H1 (cell line): ENCODE measurements at regions not wholly inside any gene's neighbourhood (a gene's known extent, or its start where the extent isn't known, plus 50 kb on each side); places are given as distances from the start of the nearest gene placed in this dataset.

ENCODE experiments used
- CTCF ChIA-PET: fragments of 300-600 bp; sonication (Branson Sonifier 250); formaldehyde crosslinking; loops from one replicate; lab custom pipeline; 2021; ENCODE audit not compliant: partially characterized antibody; lab: Charles Lee
- POLR2A ChIA-PET: fragments of 300-600 bp; sonication (Branson Sonifier 250); formaldehyde crosslinking; loops from one replicate; lab custom pipeline; 2021; ENCODE audit warnings: inconsistent platforms; ENCODE audit not compliant: partially characterized antibody; lab: Charles Lee
- DNase-seq, 2 experiments: peaks; one replicate each; pipeline versions ENCODE4 v3.0.0 to v3.0.0-alpha.2; 2010 to 2022; ENCODE audit warnings: low spot score in 2 of 2, low read depth in 1 of 2, mixed read lengths in 1 of 2
- FAIRE-seq: peaks from 2 replicates; lab custom pipeline; 2011; peaks lifted over from hg19 to GRCh38; lab: Jason Lieb, UNC
- H2AFZ ChIP-seq: 2 replicates; pipeline ENCODE4 v1.8.1; 2012; ENCODE audit warnings: low read length, inconsistent platforms
- H2AK5ac ChIP-seq: 2 replicates; pipeline ENCODE4 v1.6.1; 2013; ENCODE audit warnings: low read depth, low read length
- H2BK120ac ChIP-seq: replicated peaks from 2 replicates; pipeline ENCODE3; 2013; ENCODE audit warnings: low read depth, low read length, inconsistent platforms
- H2BK12ac ChIP-seq: 2 replicates; pipeline ENCODE4 v1.6.1; 2013; ENCODE audit warnings: low read depth, low read length
- H2BK15ac ChIP-seq: 2 replicates; pipeline ENCODE4 v1.6.1; 2013; ENCODE audit warnings: low read length
- H2BK20ac ChIP-seq: 2 replicates; pipeline ENCODE4 v1.6.1; 2013; ENCODE audit warnings: low read length
- H2BK5ac ChIP-seq: 2 replicates; pipeline ENCODE4 v1.6.1; 2013; ENCODE audit warnings: low read depth, low read length
- H3K14ac ChIP-seq: 2 replicates; pipeline ENCODE4 v1.6.1; 2013; ENCODE audit warnings: inconsistent platforms; ENCODE audit not compliant: insufficient read length
- H3K18ac ChIP-seq: 2 replicates; pipeline ENCODE4 v1.6.1; 2013; ENCODE audit warnings: low read length; ENCODE audit errors: extremely low read depth
- H3K23ac ChIP-seq: 2 replicates; pipeline ENCODE4 v1.6.1; 2013; ENCODE audit warnings: inconsistent platforms; ENCODE audit not compliant: insufficient read length
- H3K23me2 ChIP-seq: 2 replicates; pipeline ENCODE4 v1.6.1; 2013; ENCODE audit warnings: low read depth, low read length
- H3K27ac ChIP-seq: 2 replicates; pipeline ENCODE4 v1.6.1; 2011; ENCODE audit warnings: low read depth, low read length, inconsistent platforms
- H3K27me3 ChIP-seq, 4 experiments: replicated peaks in 1 of 4; 1 replicate in 1 of 4; 2 replicates in 3 of 4; pipeline versions ENCODE4 v1.6.1 to v1.8.1; 2011 to 2013; ENCODE audit warnings: low read length in 3 of 4, mild to moderate bottlenecking in 3 of 4, inconsistent platforms in 2 of 4, mixed read lengths in 2 of 4, moderate library complexity in 1 of 4; ENCODE audit not compliant: control insufficient read depth in 3 of 4, insufficient read depth in 3 of 4; ENCODE audit errors: extremely low read depth in 1 of 4
- H3K36me3 ChIP-seq, 4 experiments: 2 replicates each; pipeline versions ENCODE4 v1.6.1 to v1.8.1; 2011 to 2013; ENCODE audit warnings: mild to moderate bottlenecking in 4 of 4, low read length in 3 of 4, moderate library complexity in 2 of 4, control low read depth in 1 of 4, inconsistent platforms in 1 of 4; ENCODE audit not compliant: insufficient read depth in 4 of 4, control insufficient read depth in 2 of 4
- H3K4ac ChIP-seq: replicated peaks from 2 replicates; pipeline ENCODE3; 2013; ENCODE audit warnings: low read length, low read depth, mixed read lengths, inconsistent platforms; ENCODE audit not compliant: insufficient read length
- H3K4me1 ChIP-seq, 4 experiments: replicated peaks in 1 of 4; 1 replicate in 1 of 4; 2 replicates in 3 of 4; pipeline versions ENCODE4 v1.6.1 to v1.8.1; 2011 to 2013; ENCODE audit warnings: low read length in 3 of 4, inconsistent platforms in 2 of 4, mixed read lengths in 1 of 4; ENCODE audit not compliant: insufficient read depth in 4 of 4, control insufficient read depth in 3 of 4
- H3K4me2 ChIP-seq, 2 experiments: 2 replicates each; pipeline versions ENCODE4 v1.6.1 to v1.8.1; 2011 to 2013; ENCODE audit warnings: low read depth in 2 of 2, low read length in 2 of 2, control low read depth in 1 of 2, inconsistent platforms in 1 of 2, mild to moderate bottlenecking in 1 of 2; ENCODE audit not compliant: insufficient read depth in 1 of 2
- H3K4me3 ChIP-seq, 4 experiments: fragments of 200-600, 300-600 bp in 1 of 4; sonication (generic), shearing (Covaris generic), sonication (Bioruptor Twin) in 1 of 4; 2 replicates each; pipeline versions ENCODE4 v1.5.1 to v1.8.1; 2011 to 2016; ENCODE audit warnings: low read length in 4 of 4, low read depth in 3 of 4, control low read depth in 2 of 4, inconsistent platforms in 2 of 4, mild to moderate bottlenecking in 2 of 4, mixed read lengths in 1 of 4, moderate library complexity in 1 of 4; ENCODE audit not compliant: insufficient read depth in 2 of 4; ENCODE audit errors: extremely low read depth in 1 of 4
- H3K56ac ChIP-seq: replicated peaks from 2 replicates; pipeline ENCODE3; 2013; ENCODE audit warnings: low read depth, mild to moderate bottlenecking, mixed read lengths, low read length, inconsistent platforms; ENCODE audit not compliant: insufficient read length
- H3K79me1 ChIP-seq: 2 replicates; pipeline ENCODE4 v1.6.1; 2013; ENCODE audit warnings: low read depth, low read length, control low read depth
- H3K79me2 ChIP-seq, 2 experiments: 2 replicates each; pipeline versions ENCODE4 v1.6.1 to v1.8.1; 2012 to 2013; ENCODE audit warnings: low read length in 2 of 2, mild to moderate bottlenecking in 2 of 2, inconsistent platforms in 1 of 2; ENCODE audit not compliant: insufficient read depth in 2 of 2, control insufficient read depth in 1 of 2
- H3K9ac ChIP-seq, 4 experiments: replicated peaks in 1 of 4; 1 replicate in 1 of 4; 2 replicates in 3 of 4; pipeline versions ENCODE4 v1.6.1 to v1.8.1; 2011 to 2013; ENCODE audit warnings: low read depth in 3 of 4, low read length in 3 of 4, control low read depth in 2 of 4, mild to moderate bottlenecking in 2 of 4, moderate library complexity in 2 of 4, inconsistent platforms in 1 of 4; ENCODE audit errors: extremely low read depth in 1 of 4
- H3K9me3 ChIP-seq, 2 experiments: 2 replicates each; pipeline versions ENCODE4 v1.6.1 to v1.8.1; 2012 to 2013; ENCODE audit warnings: mild to moderate bottlenecking in 2 of 2, moderate library complexity in 2 of 2, control low read depth in 1 of 2, inconsistent platforms in 1 of 2, low read depth in 1 of 2, low read length in 1 of 2, mixed read lengths in 1 of 2; ENCODE audit not compliant: insufficient read depth in 2 of 2
- H4K20me1 ChIP-seq, 2 experiments: replicated peaks in 1 of 2; 2 replicates each; pipeline versions ENCODE3 to v1.8.1; 2011 to 2013; ENCODE audit warnings: inconsistent platforms in 2 of 2, low read length in 2 of 2, mild to moderate bottlenecking in 1 of 2; ENCODE audit not compliant: insufficient read depth in 2 of 2, control insufficient read depth in 1 of 2
- H4K5ac ChIP-seq: 2 replicates; pipeline ENCODE4 v1.6.1; 2013; ENCODE audit warnings: low read length, low read depth, mixed read lengths, inconsistent platforms; ENCODE audit not compliant: insufficient read length
- H4K8ac ChIP-seq: 2 replicates; pipeline ENCODE4 v1.8.0; 2013; ENCODE audit warnings: mild to moderate bottlenecking, moderate library complexity, low read length, inconsistent platforms; ENCODE audit not compliant: insufficient read depth; ENCODE audit errors: extremely low read depth
- H4K91ac ChIP-seq: replicated peaks from 2 replicates; pipeline ENCODE3; 2013; ENCODE audit warnings: low read length, mixed read lengths, inconsistent platforms; ENCODE audit not compliant: insufficient read length
- BACH1 ChIP-seq: IDR thresholded peaks from 2 replicates; pipeline ENCODE4 v1.6.1; 2012; ENCODE audit warnings: low read length, improper control_type of control experiment
- GABPA ChIP-seq: IDR thresholded peaks from 2 replicates; pipeline ENCODE4 v1.6.1; 2011; ENCODE audit warnings: mild to moderate bottlenecking, low read length, moderate library complexity, borderline replicate concordance; ENCODE audit not compliant: insufficient read depth
- RFX5 ChIP-seq: IDR thresholded peaks from 2 replicates; pipeline ENCODE4 v1.6.1; 2011; ENCODE audit warnings: low read depth, low read length, improper control_type of control experiment, borderline replicate concordance

DNA sequence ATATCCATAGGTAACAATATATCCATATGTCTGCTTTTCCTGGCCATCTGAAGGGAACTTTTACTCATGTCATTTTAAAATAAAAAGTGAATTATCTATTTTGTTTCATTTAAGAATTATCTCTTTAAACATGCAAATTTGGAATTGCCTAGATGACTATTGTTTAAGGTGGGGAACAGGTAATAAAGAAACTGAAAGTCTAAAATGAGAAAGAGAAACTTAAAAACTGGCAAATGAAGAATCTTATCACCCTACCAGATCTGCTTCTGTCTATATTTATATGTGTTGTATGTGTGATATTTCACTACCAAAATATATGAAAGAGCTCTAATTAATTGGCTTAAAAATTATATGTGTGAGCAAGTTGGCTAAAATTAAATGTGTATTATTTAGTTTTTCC is 243.2 kb upstream of the KCNH7 start:
- Histone ChIP-seq H4K20me1 (no peaks in the 10 kb centered on the region), H3K56ac (no peak overlapping the region), H3K23ac (no peak overlapping the region), H2AK5ac (no peak overlapping the region), H3K18ac (no peak overlapping the region), H3K4me3 (no peak overlapping the region), H3K4me1 (peaks cover 0 to 4% (median 0%) of the 10 kb centered on the region in 4 experiments; a peak in 2 of 7 replicates), H3K79me2 (no peaks in the 10 kb centered on the region), H2BK12ac (no peak overlapping the region), H3K79me1 (no peaks in the 10 kb centered on the region), H4K8ac (no peak overlapping the region), H2BK15ac (no peak overlapping the region), H3K4me2 (no peak overlapping the region), H3K14ac (no peak overlapping the region), H3K9ac (no peak overlapping the region), H3K23me2 (no peaks in the 10 kb centered on the region), H4K91ac (no peak overlapping the region), H2BK20ac (no peak overlapping the region), H2AFZ (no peak overlapping the region), H2BK120ac (no peak overlapping the region), H4K5ac (no peak overlapping the region), H3K27ac (no peak overlapping the region), H3K9me3 (peaks cover 13 to 17% of the 10 kb centered on the region in 2 experiments; a peak in 3 of 4 replicates), H2BK5ac (no peak overlapping the region), H3K4ac (no peak overlapping the region), H3K36me3 (peaks cover 0 to 3% (median 0%) of the 10 kb centered on the region in 4 experiments; a peak in 2 of 8 replicates), H3K27me3 (no peaks in the 10 kb centered on the region)
- ChIA-PET CTCF (no interaction called here), POLR2A (no interaction called here)
- no peak for DNase-seq
- no peak for FAIRE-seq
- no peak for TF ChIP-seq RFX5
- TF ChIP-seq GABPA = no peak
- TF ChIP-seq BACH1 = no peak
